HepG2 (cell line): ENCODE measurements at regions not wholly inside any gene's neighbourhood (a gene's known extent, or its start where the extent isn't known, plus 50 kb on each side); places are given as distances from the start of the nearest gene placed in this dataset.

Experiments used
- EP300 ChIP-seq, 3 experiments: sonication (generic) in 1 of 3; formaldehyde crosslinking in 1 of 3; IDR thresholded peaks; 2 replicates each; pipeline versions ENCODE4 v1.5.1 to v1.6.1; 2011 to 2020; ENCODE audit warnings: low read depth in 2 of 3, low read length in 2 of 3, borderline replicate concordance in 1 of 3, improper control_type of control experiment in 1 of 3, mild to moderate bottlenecking in 1 of 3, missing genetic modification reagents in 1 of 3, moderate library complexity in 1 of 3
- FOXA1 ChIP-seq, 2 experiments: fragments of 450-650 bp in 1 of 2; sonication (generic) in 1 of 2; formaldehyde crosslinking in 1 of 2; IDR thresholded peaks; 2 replicates each; pipeline versions ENCODE4 v1.4.0 to v1.6.1; 2016 to 2020; ENCODE audit warnings: missing genetic modification reagents in 1 of 2
- FOXA3 ChIP-seq: IDR thresholded peaks from 2 replicates; pipeline ENCODE4 v1.6.1; 2016; ENCODE audit warnings: missing genetic modification reagents, missing compliant biosample characterization
- GFI1 ChIP-seq: sonication (generic); formaldehyde crosslinking; IDR thresholded peaks from 2 replicates; pipeline ENCODE4 v1.5.0; 2020; ENCODE audit warnings: missing genetic modification reagents, mild to moderate bottlenecking, borderline replicate concordance
- HNF4A ChIP-seq: sonication (generic); formaldehyde crosslinking; IDR thresholded peaks from 2 replicates; pipeline ENCODE4 v1.4.0; 2020; ENCODE audit warnings: missing genetic modification reagents
- NR0B2 ChIP-seq: sonication (generic); formaldehyde crosslinking; IDR thresholded peaks from 2 replicates; pipeline ENCODE4 v1.4.0; 2020; ENCODE audit warnings: mild to moderate bottlenecking, missing genetic modification reagents
- PAXIP1 ChIP-seq: sonication (generic); formaldehyde crosslinking; conservative IDR thresholded peaks from 2 replicates; pipeline ENCODE4 v1.4.0; 2020; ENCODE audit warnings: mild to moderate bottlenecking, missing genetic modification reagents, moderate library complexity
- SOX13 ChIP-seq, 3 experiments: fragments of 450-650 bp in 1 of 3; sonication (generic) in 1 of 3; formaldehyde crosslinking in 1 of 3; IDR thresholded peaks in 2 of 3; conservative IDR thresholded peaks in 1 of 3; 2 replicates each; pipeline versions ENCODE4 v1.5.0 to v1.6.1; 2016 to 2020; ENCODE audit warnings: antibody characterized with exemption in 1 of 3, mild to moderate bottlenecking in 1 of 3, missing compliant biosample characterization in 1 of 3, missing genetic modification reagents in 1 of 3, moderate library complexity in 1 of 3
- TBX2 ChIP-seq: sonication (generic); formaldehyde crosslinking; IDR thresholded peaks from 2 replicates; pipeline ENCODE4 v1.5.0; 2020; ENCODE audit warnings: missing genetic modification reagents, mild to moderate bottlenecking, borderline replicate concordance
- TCF7 ChIP-seq: sonication (generic); IDR thresholded peaks from 2 replicates; pipeline ENCODE4 v1.6.1; 2016; ENCODE audit warnings: antibody characterized with exemption, low read depth
- ZBTB20 ChIP-seq: sonication (generic); formaldehyde crosslinking; IDR thresholded peaks from 2 replicates; pipeline ENCODE4 v1.8.1; 2023; ENCODE audit warnings: missing genetic modification reagents, low read depth, mild to moderate bottlenecking, borderline replicate concordance
- ZNF709 ChIP-seq: sonication (generic); formaldehyde crosslinking; IDR thresholded peaks from 2 replicates; pipeline ENCODE4 v1.5.0; 2020; ENCODE audit warnings: mild to moderate bottlenecking, missing genetic modification reagents
- ZNF850 ChIP-seq: sonication (generic); formaldehyde crosslinking; conservative IDR thresholded peaks from 2 replicates; pipeline ENCODE4 v1.9.0; 2021; ENCODE audit warnings: mild to moderate bottlenecking, missing genetic modification reagents

GRCh38 chr3:153350420-153350819 lies 188.4 kb downstream of the RAP2B start (continued):
- TF ChIP-seq PAXIP1 (CRISPR knock-in tag) (0 out of 2 replicates have a peak, but pooled peaks have one; percentile 22), SOX13 (IDR thresholded peaks at IDR 0.05) (no peak), SOX13 (CRISPR knock-in tag; conservative IDR thresholded peaks at IDR 0.05 in 1 of 2, IDR thresholded peaks at IDR 0.05 in 1 of 2) (peak in 1 of 2 experiments; percentile 44; a peak in 1 of 4 replicates), TBX2 (no peak), FOXA3 (CRISPR knock-in tag) (peak; percentile 49; the same call in 1 of the 2 replicates), NR0B2 (no peak), HNF4A (CRISPR knock-in tag) (peak; percentile 24; the same call in 1 of the 2 replicates), EP300 (IDR thresholded peaks at IDR 0.05; ENCODE audit: low read depth in 2 of 2, low read length in 2 of 2) (peak in 1 of 2 experiments; percentile 69; a peak in 2 of 4 replicates), EP300 (CRISPR knock-in tag; IDR thresholded peaks at IDR 0.05; ENCODE audit: borderline replicate concordance) (peak; percentile 67; the same call in 1 of the 2 replicates), GFI1 (CRISPR knock-in tag) (peak; percentile 50; the same call in 1 of the 2 replicates), ZNF709 (no peak), ZNF850 (no peak), FOXA1 (IDR thresholded peaks at IDR 0.05) (no peak), FOXA1 (CRISPR knock-in tag; IDR thresholded peaks at IDR 0.05) (peak; percentile 42; the same call in 1 of the 2 replicates), TCF7 (peak; percentile 89), ZBTB20 (CRISPR knock-in tag) (peak; percentile 64; the same call in 1 of the 2 replicates)
- TF ChIP-seq, all 625 proteins: peak for 20
